ENCODE measurements at regions not wholly inside any gene's neighbourhood (a gene's known extent, or its start where the extent isn't known, plus 50 kb on each side); places are given as distances from the start of the nearest gene placed in this dataset.

- ChIA-PET POLR2A (no interaction called here), RAD21 (ENCODE audit: unreplicated experiment) (no interaction called here), CTCF (interaction anchor here (0.6 kb wide), 1 partner anchor 131 kb away, joined by 3 read pairs; no protein-coding TSS in a partner anchor), SMC1A (ENCODE audit: uncharacterized antibody, unreplicated experiment) (interaction anchor here (1.2 kb wide), 1 partner anchor 18 kb away, joined by 3 read pairs; no protein-coding TSS in a partner anchor)
- no TSS peak for BruUV-seq (replicated peaks)
- H2AFZ ChIP-seq (ENCODE audit: control insufficient read depth, low read depth, low read length), result no peak overlapping the region
- no peaks in the 10 kb centered on the region for H3K4me1 ChIP-seq (ENCODE audit: control insufficient read depth, insufficient read depth, low read length)
- H3K27ac ChIP-seq (ENCODE audit: control insufficient read depth, insufficient read depth), result no peak overlapping the region
- ATAC-seq (no peak), DNase-seq (ENCODE audit: low read depth, low spot score) (no peak), FAIRE-seq (no peak)
- no peaks in the 10 kb centered on the region for H3K36me3 ChIP-seq (ENCODE audit: control insufficient read depth in 2 of 2, insufficient read depth in 2 of 2, low read length in 1 of 2)
- WGBS (ENCODE audit: insufficient coverage, insufficient replicate concordance, low lambda C conversion rate, missing lambda C conversion rate), result 14% methylated on average over 6 of the region's 6 CpGs
- no peaks in the 10 kb centered on the region for H3K79me2 ChIP-seq (ENCODE audit: control insufficient read depth, insufficient read depth, low read length)
- in situ Hi-C loops (cut with MboI), result no loop called here
- no peaks in the 10 kb centered on the region for H3K27me3 ChIP-seq (replicated peaks in 1 of 2; ENCODE audit: control insufficient read depth in 2 of 2, insufficient read depth in 2 of 2, low read length in 1 of 2)
- H3K4me3 ChIP-seq, result no peak overlapping the region
- H3K9ac ChIP-seq (ENCODE audit: control insufficient read depth, insufficient read depth, low read length), result no peak overlapping the region
- TF ChIP-seq MEF2A (IDR thresholded peaks at IDR 0.05; ENCODE audit: insufficient read depth, low read depth, low read length) (no peak), MEF2B (IDR thresholded peaks at IDR 0.05; ENCODE audit: partially characterized antibody, poor library complexity, severe bottlenecking) (no peak), TCF7 (IDR thresholded peaks at IDR 0.05; ENCODE audit: borderline replicate concordance) (no peak), NFXL1 (IDR thresholded peaks at IDR 0.05; ENCODE audit: borderline replicate concordance) (no peak), IRF3 (IDR thresholded peaks at IDR 0.05) (no peak), PKNOX1 (IDR thresholded peaks at IDR 0.05) (no peak), LARP7 (IDR thresholded peaks at IDR 0.05) (no peak), SPI1 (IDR thresholded peaks at IDR 0.05; ENCODE audit: borderline replicate concordance, insufficient read depth, low read depth, low read length) (no peak), ATF2 (IDR thresholded peaks at IDR 0.05; ENCODE audit: low read length) (no peak), JUND (IDR thresholded peaks at IDR 0.05; ENCODE audit: low read depth, low read length) (no peak), TBL1XR1 (IDR thresholded peaks at IDR 0.05; ENCODE audit: low read depth, low read length) (no peak), SUZ12 (IDR thresholded peaks at IDR 0.05; ENCODE audit: unreplicated experiment) (no peak), FOXK2 (IDR thresholded peaks at IDR 0.05) (no peak), SP1 (IDR thresholded peaks at IDR 0.05; ENCODE audit: low read depth, low read length) (no peak), EP300 (IDR thresholded peaks at IDR 0.05; ENCODE audit: borderline replicate concordance in 1 of 2, control insufficient read depth in 1 of 2, low read depth in 2 of 2, low read length in 2 of 2) (no peak), MYB (IDR thresholded peaks at IDR 0.05; ENCODE audit: borderline replicate concordance, low read depth, low read length) (no peak), KLF5 (IDR thresholded peaks at IDR 0.05; ENCODE audit: partially characterized antibody) (no peak), WRNIP1 (IDR thresholded peaks at IDR 0.05; ENCODE audit: borderline replicate concordance, low read depth, low read length) (no peak)
- intact Hi-C loops (cut with micrococcal nuclease; ENCODE audit: unreplicated experiment), result no loop called here
- H3K9me3 ChIP-seq (replicated peaks; ENCODE audit: control insufficient read depth, insufficient read depth, low read length), result no peaks in the 10 kb centered on the region
- H3K4me2 ChIP-seq (ENCODE audit: control insufficient read depth, insufficient read depth), result no peak overlapping the region
- H4K20me1 ChIP-seq (ENCODE audit: control insufficient read depth, insufficient read depth), result no peaks in the 10 kb centered on the region
Observed at GRCh38 chr1:67908250-67908936, 75.1 kb upstream of the GNG12 start.
